ENCODE measurements at regions not wholly inside any gene's neighbourhood (a gene's known extent, or its start where the extent isn't known, plus 50 kb on each side); places are given as distances from the start of the nearest gene placed in this dataset.
A peak's percentile ranks its signal among the peaks of the same experiment; 100 is the strongest.

- Histone ChIP-seq H3K4me2 (ENCODE audit: insufficient read depth, low read length) (no peak overlapping the region), H3K27me3 (ENCODE audit: insufficient read depth, low read length) (no peaks in the 10 kb centered on the region), H2AFZ (ENCODE audit: low read length) (no peak overlapping the region), H4K20me1 (ENCODE audit: insufficient read depth, low read length) (no peaks in the 10 kb centered on the region), H3K4me1 (ENCODE audit: insufficient read depth, low read length) (peaks cover 29% of the 10 kb centered on the region), H3K4me3 (ENCODE audit: insufficient read depth, low read length) (no peak overlapping the region), H3K9me3 (ENCODE audit: low read depth, low read length) (no peaks in the 10 kb centered on the region), H3K27ac (ENCODE audit: low read depth, low read length) (no peak overlapping the region), H3K79me2 (ENCODE audit: insufficient read depth, low read length) (no peaks in the 10 kb centered on the region), H3K36me3 (ENCODE audit: insufficient read depth, low read length) (no peaks in the 10 kb centered on the region)
- DNase-seq (ENCODE audit: insufficient read length, low spot score, missing footprints): peak; percentile 23
- no peak for TF ChIP-seq CTCF (IDR thresholded peaks at IDR 0.05; ENCODE audit: extremely low read depth, low read depth, low read length)
Observed at GRCh38 chr10:91036807-91037411, 116.0 kb upstream of the ANKRD1 start.

GRCh38 chr10:91038971-91039370 is 118.1 kb upstream of the ANKRD1 start:
- no peak for TF ChIP-seq CTCF (IDR thresholded peaks at IDR 0.05; ENCODE audit: extremely low read depth, low read depth, low read length)
- Histone ChIP-seq H3K4me2 (ENCODE audit: insufficient read depth, low read length) (no peak overlapping the region), H3K27ac (ENCODE audit: low read depth, low read length) (no peak overlapping the region), H3K36me3 (ENCODE audit: insufficient read depth, low read length) (no peaks in the 10 kb centered on the region), H3K4me3 (ENCODE audit: insufficient read depth, low read length) (no peak overlapping the region), H2AFZ (ENCODE audit: low read length) (no peak overlapping the region), H3K27me3 (ENCODE audit: insufficient read depth, low read length) (no peaks in the 10 kb centered on the region), H3K9me3 (ENCODE audit: low read depth, low read length) (no peaks in the 10 kb centered on the region), H3K4me1 (ENCODE audit: insufficient read depth, low read length) (peaks cover 19% of the 10 kb centered on the region), H3K79me2 (ENCODE audit: insufficient read depth, low read length) (no peaks in the 10 kb centered on the region), H4K20me1 (ENCODE audit: insufficient read depth, low read length) (no peaks in the 10 kb centered on the region)
- DNase-seq (ENCODE audit: insufficient read length, low spot score, missing footprints): no peak

GRCh38 chr10:91040343-91040742 is 119.5 kb upstream of the ANKRD1 start:
- H4K20me1 ChIP-seq (ENCODE audit: insufficient read depth, low read length): no peaks in the 10 kb centered on the region
- no peak overlapping the region for H3K27ac ChIP-seq (ENCODE audit: low read depth, low read length)
- DNase-seq (ENCODE audit: insufficient read length, low spot score, missing footprints): no peak
- no peak overlapping the region for H2AFZ ChIP-seq (ENCODE audit: low read length)
- no peaks in the 10 kb centered on the region for H3K79me2 ChIP-seq (ENCODE audit: insufficient read depth, low read length)
- H3K4me3 ChIP-seq (ENCODE audit: insufficient read depth, low read length): no peak overlapping the region
- no peaks in the 10 kb centered on the region for H3K9me3 ChIP-seq (ENCODE audit: low read depth, low read length)
- TF ChIP-seq CTCF (IDR thresholded peaks at IDR 0.05; ENCODE audit: extremely low read depth, low read depth, low read length): no peak
- H3K4me2 ChIP-seq (ENCODE audit: insufficient read depth, low read length): no peak overlapping the region
- H3K4me1 ChIP-seq (ENCODE audit: insufficient read depth, low read length): peaks cover 6% of the 10 kb centered on the region
- H3K27me3 ChIP-seq (ENCODE audit: insufficient read depth, low read length): no peaks in the 10 kb centered on the region
- H3K36me3 ChIP-seq (ENCODE audit: insufficient read depth, low read length): no peaks in the 10 kb centered on the region

GRCh38 chr10:91042069-91042468 is 121.2 kb upstream of the ANKRD1 start:
- DNase-seq (ENCODE audit: insufficient read length, low spot score, missing footprints): no peak
- TF ChIP-seq CTCF (IDR thresholded peaks at IDR 0.05; ENCODE audit: extremely low read depth, low read depth, low read length): no peak
- H4K20me1 ChIP-seq (ENCODE audit: insufficient read depth, low read length): no peaks in the 10 kb centered on the region

More at GRCh38 chr10:91042069-91042468, 121.2 kb upstream of the ANKRD1 start:
- Histone ChIP-seq H3K9me3 (ENCODE audit: low read depth, low read length) (no peaks in the 10 kb centered on the region), H3K4me2 (ENCODE audit: insufficient read depth, low read length) (no peak overlapping the region), H3K27me3 (ENCODE audit: insufficient read depth, low read length) (no peaks in the 10 kb centered on the region), H3K4me3 (ENCODE audit: insufficient read depth, low read length) (no peak overlapping the region), H3K27ac (ENCODE audit: low read depth, low read length) (no peak overlapping the region), H3K4me1 (ENCODE audit: insufficient read depth, low read length) (peaks cover 2% of the 10 kb centered on the region), H3K79me2 (ENCODE audit: insufficient read depth, low read length) (no peaks in the 10 kb centered on the region), H3K36me3 (ENCODE audit: insufficient read depth, low read length) (no peaks in the 10 kb centered on the region), H2AFZ (ENCODE audit: low read length) (no peak overlapping the region)

Measured in osteoblast (primary cell).